Activated B cell treated with CpG ODN at 0.5 μM for 24 hours (primary cell): ENCODE measurements at regions not wholly inside any gene's neighbourhood (a gene's known extent, or its start where the extent isn't known, plus 50 kb on each side); places are given as distances from the start of the nearest gene placed in this dataset.

Experiments
- ATAC-seq: fragments of 200-7000 bp; cut with Tn5 transposase; one replicate; pipeline ENCODE4 v1.10.0; 2021; ENCODE audit warnings: low read depth, mild to moderate bottlenecking, moderate library complexity
- CTCF ChIA-PET: fragments of 350-600 bp; sonication (Branson Sonifier 250); formaldehyde crosslinking; loops from one replicate; lab custom pipeline; 2021; ENCODE audit warnings: antibody characterized with exemption; lab: Charles Lee
- POLR2A ChIA-PET: fragments of 350-600 bp; sonication (Branson Sonifier 250); formaldehyde crosslinking; loops from one replicate; lab custom pipeline; 2021; ENCODE audit warnings: antibody characterized with exemption; lab: Charles Lee
- DNase-seq: peaks from one replicate; pipeline ENCODE4 v3.0.0; 2022
- H3K27ac Mint-ChIP-seq: one replicate; pipeline ENCODE4 v1.8.0; 2020; ENCODE audit warnings: mixed read lengths
- H3K27me3 Mint-ChIP-seq: one replicate; pipeline ENCODE4 v1.8.0; 2021; ENCODE audit warnings: mixed read lengths
- H3K36me3 Mint-ChIP-seq: one replicate; pipeline ENCODE4 v1.8.0; 2021; ENCODE audit warnings: low read depth, mixed read lengths
- H3K4me1 Mint-ChIP-seq: one replicate; pipeline ENCODE4 v1.8.0; 2021; ENCODE audit warnings: mixed read lengths
- H3K4me3 Mint-ChIP-seq: one replicate; pipeline ENCODE4 v1.8.0; 2020; ENCODE audit warnings: mild to moderate bottlenecking, mixed read lengths
- H3K9me3 Mint-ChIP-seq: one replicate; pipeline ENCODE4 v1.8.0; 2020; ENCODE audit warnings: mixed read lengths
- CTCF ChIP-seq: fragments of 200-600 bp; IDR thresholded peaks from one replicate; pipeline ENCODE4 v1.8.0; 2022; ENCODE audit warnings: antibody characterized with exemption, mild to moderate bottlenecking
- intact Hi-C: fragments of 100-400 bp; cut with micrococcal nuclease; formaldehyde crosslinking; loops from one replicate; pipeline ENCODE4 v1.15.1; 2024

GRCh38 chr10:10313149-10313835, 704.4 kb upstream of the CELF2 start:
- intact Hi-C loops, result no loop called here
- POLR2A ChIA-PET, result no interaction called here

GRCh38 chr10:10314626-10315025, 703.0 kb upstream of the CELF2 start:
- no peak for ATAC-seq
- CTCF ChIA-PET, result no interaction called here
- POLR2A ChIA-PET, result no interaction called here
- H3K27me3 Mint-ChIP-seq, result no peaks in the 10 kb centered on the region
- no peaks in the 10 kb centered on the region for H3K9me3 Mint-ChIP-seq
- intact Hi-C loops, result no loop called here
- no peak overlapping the region for H3K27ac Mint-ChIP-seq
- H3K4me3 Mint-ChIP-seq, result no peak overlapping the region
- no peaks in the 10 kb centered on the region for H3K36me3 Mint-ChIP-seq
- no peaks in the 10 kb centered on the region for H3K4me1 Mint-ChIP-seq
- no peak for DNase-seq
- TF ChIP-seq CTCF, result no peak

More at GRCh38 chr10:10313149-10313835, 704.4 kb upstream of the CELF2 start:
- Mint-ChIP-seq H3K4me1 (no peaks in the 10 kb centered on the region), H3K4me3 (no peak overlapping the region), H3K27ac (no peak overlapping the region), H3K36me3 (no peaks in the 10 kb centered on the region), H3K27me3 (no peaks in the 10 kb centered on the region), H3K9me3 (no peaks in the 10 kb centered on the region)
- CTCF ChIA-PET, result no interaction called here
- DNase-seq, result no peak
- no peak for ATAC-seq
- no peak for TF ChIP-seq CTCF

- no peak for ATAC-seq
- H3K4me1 Mint-ChIP-seq, result no peaks in the 10 kb centered on the region
- intact Hi-C loops, result no loop called here
- no peak for DNase-seq
- ChIA-PET CTCF (no interaction called here), POLR2A (no interaction called here)
- H3K27me3 Mint-ChIP-seq, result no peaks in the 10 kb centered on the region
- no peaks in the 10 kb centered on the region for H3K36me3 Mint-ChIP-seq
- no peak overlapping the region for H3K27ac Mint-ChIP-seq
- no peak for TF ChIP-seq CTCF
- no peak overlapping the region for H3K4me3 Mint-ChIP-seq
- H3K9me3 Mint-ChIP-seq, result no peaks in the 10 kb centered on the region
Measured at GRCh38 chr10:10315989-10316388, 701.7 kb upstream of the CELF2 start.

GRCh38 chr10:10317151-10317550, 700.5 kb upstream of the CELF2 start:
- intact Hi-C loops, result no loop called here
- Mint-ChIP-seq H3K36me3 (no peaks in the 10 kb centered on the region), H3K4me3 (no peak overlapping the region), H3K9me3 (no peaks in the 10 kb centered on the region), H3K4me1 (no peaks in the 10 kb centered on the region), H3K27me3 (no peaks in the 10 kb centered on the region), H3K27ac (no peak overlapping the region)
- DNase-seq, result no peak
- no peak for TF ChIP-seq CTCF
- POLR2A ChIA-PET, result no interaction called here
- no peak for ATAC-seq
- CTCF ChIA-PET, result no interaction called here

GRCh38 chr10:10318856-10319255, 698.8 kb upstream of the CELF2 start:
- no peak for ATAC-seq
- CTCF ChIA-PET, result no interaction called here

More at GRCh38 chr10:10318856-10319255, 698.8 kb upstream of the CELF2 start:
- no peak for TF ChIP-seq CTCF
- DNase-seq, result no peak
- no peaks in the 10 kb centered on the region for H3K27me3 Mint-ChIP-seq
- POLR2A ChIA-PET, result no interaction called here
- H3K9me3 Mint-ChIP-seq, result no peaks in the 10 kb centered on the region
- intact Hi-C loops, result no loop called here
- H3K27ac Mint-ChIP-seq, result no peak overlapping the region
- H3K4me1 Mint-ChIP-seq, result no peaks in the 10 kb centered on the region
- no peaks in the 10 kb centered on the region for H3K36me3 Mint-ChIP-seq
- H3K4me3 Mint-ChIP-seq, result no peak overlapping the region
